Epithelial cell of esophagus (primary cell): ENCODE measurements at regions not wholly inside any gene's neighbourhood (a gene's known extent, or its start where the extent isn't known, plus 50 kb on each side); places are given as distances from the start of the nearest gene placed in this dataset.

Experiments
- DNase-seq: peaks from one replicate; pipeline ENCODE4 v3.0.0; 2010; ENCODE audit warnings: low read depth
- H3K4me3 ChIP-seq: 2 replicates; pipeline ENCODE4 v1.5.1; 2011; ENCODE audit warnings: mild to moderate bottlenecking, low read length, control low read depth
- CTCF ChIP-seq: IDR thresholded peaks from 2 replicates; pipeline ENCODE4 v1.5.1; 2011; ENCODE audit warnings: low read depth, mild to moderate bottlenecking, low read length, control low read depth, inconsistent platforms; ENCODE audit not compliant: insufficient read depth; ENCODE audit errors: missing control alignments

- TF ChIP-seq CTCF: peak; percentile 85
- no peak overlapping the region for H3K4me3 ChIP-seq
- DNase-seq: peak; percentile 88
Measured at GRCh38 chr3:124492824-124493223, 237.4 kb upstream of the UMPS start.

GRCh38 chr3:124496061-124496460 lies 234.2 kb upstream of the UMPS start:
- no peak for DNase-seq
- no peak for TF ChIP-seq CTCF
- H3K4me3 ChIP-seq: no peak overlapping the region

GRCh38 chr3:124497487-124497886 lies 232.8 kb upstream of the UMPS start:
- H3K4me3 ChIP-seq: no peak overlapping the region
- TF ChIP-seq CTCF: no peak
- DNase-seq: no peak

- no peak for TF ChIP-seq CTCF
- H3K4me3 ChIP-seq: no peak overlapping the region
- peak; percentile 46 for DNase-seq
Measured at GRCh38 chr3:124498891-124499290, 231.4 kb upstream of the UMPS start.

- peak; percentile 40 for DNase-seq
- no peak for TF ChIP-seq CTCF
- no peak overlapping the region for H3K4me3 ChIP-seq
Measured at GRCh38 chr3:124504332-124505059, 225.8 kb upstream of the UMPS start.

- DNase-seq: no peak
- H3K4me3 ChIP-seq: no peak overlapping the region
Measured at GRCh38 chr3:124509884-124510283, 220.4 kb upstream of the UMPS start.

More at GRCh38 chr3:124509884-124510283, 220.4 kb upstream of the UMPS start:
- TF ChIP-seq CTCF: no peak
